ENCODE measurements at regions not wholly inside any gene's neighbourhood (a gene's known extent, or its start where the extent isn't known, plus 50 kb on each side); places are given as distances from the start of the nearest gene placed in this dataset.

- 100% methylated on average over 2 of the region's 2 CpGs for WGBS (ENCODE audit: insufficient coverage)
- ChIA-PET CTCF (no interaction called here), POLR2A (no interaction called here)
- Mint-ChIP-seq H3K27ac (no peak overlapping the region), H3K4me1 (no peaks in the 10 kb centered on the region), H3K4me3 (no peak overlapping the region), H3K27me3 (no peaks in the 10 kb centered on the region), H3K9me3 (ENCODE audit: insufficient read depth) (no peaks in the 10 kb centered on the region)
- no peak overlapping the region for H2AFZ ChIP-seq (ENCODE audit: insufficient read depth, low read depth, low read length, poor library complexity, severe bottlenecking)
- no peaks in the 10 kb centered on the region for H3K27me3 ChIP-seq (replicated peaks in 1 of 4; ENCODE audit: control extremely low read depth in 1 of 4, control insufficient read depth in 3 of 4, insufficient read depth in 4 of 4, low read length in 3 of 4)
- H3K9me3 ChIP-seq (ENCODE audit: control extremely low read depth in 1 of 3, control insufficient read depth in 2 of 3, insufficient read depth in 1 of 3, low read length in 2 of 3), result peaks cover 0 to 12% (median 0%) of the 10 kb centered on the region in 3 donors
- no peaks in the 10 kb centered on the region for H4K20me1 ChIP-seq (ENCODE audit: control insufficient read depth, insufficient read depth, low read length, poor library complexity, severe bottlenecking)
- H3K27ac ChIP-seq (ENCODE audit: low read length in 2 of 2), result no peak overlapping the region
- H3K4me1 ChIP-seq (ENCODE audit: control insufficient read depth in 2 of 2, insufficient read depth in 2 of 2, low read length in 2 of 2), result no peaks in the 10 kb centered on the region
- no peak overlapping the region for H3K4me3 ChIP-seq (ENCODE audit: control extremely low read depth in 1 of 5, extremely low read depth in 1 of 5, insufficient read depth in 1 of 5, low read depth in 2 of 5, low read length in 4 of 5)
- no peaks in the 10 kb centered on the region for H3K36me3 ChIP-seq (replicated peaks in 1 of 2; ENCODE audit: control extremely low read depth in 1 of 2, control insufficient read depth in 1 of 2, extremely low read depth in 1 of 2, insufficient read depth in 2 of 2, low read length in 1 of 2)
- intact Hi-C loops (cut with micrococcal nuclease), result no loop called here
- ATAC-seq (ENCODE audit: low read depth) (no peak), DNase-seq (no peak)
- H3K4me2 ChIP-seq (replicated peaks; ENCODE audit: low read depth, low read length, poor library complexity, severe bottlenecking), result no peak overlapping the region
- TF ChIP-seq EZH2 (IDR thresholded peaks at IDR 0.05; ENCODE audit: borderline replicate concordance, insufficient read depth, low read depth, low read length, poor library complexity, severe bottlenecking) (no peak), CTCF (IDR thresholded peaks at IDR 0.05) (no peak)
- no peaks in the 10 kb centered on the region for H3K79me2 ChIP-seq (ENCODE audit: control insufficient read depth, insufficient read depth, low read length)
- no peak overlapping the region for H3K9ac ChIP-seq (ENCODE audit: low read length)
These were observed 363.6 kb upstream of the ARPP21 start for GRCh38 chr3:35275768-35276167.

GRCh38 chr3:35276568-35276967, 362.8 kb upstream of the ARPP21 start:
- no peaks in the 10 kb centered on the region for H4K20me1 ChIP-seq (ENCODE audit: control insufficient read depth, insufficient read depth, low read length, poor library complexity, severe bottlenecking)
- H2AFZ ChIP-seq (ENCODE audit: insufficient read depth, low read depth, low read length, poor library complexity, severe bottlenecking), result no peak overlapping the region
- H3K79me2 ChIP-seq (ENCODE audit: control insufficient read depth, insufficient read depth, low read length), result no peaks in the 10 kb centered on the region
- Mint-ChIP-seq H3K4me3 (no peak overlapping the region), H3K27ac (no peak overlapping the region), H3K27me3 (no peaks in the 10 kb centered on the region), H3K9me3 (ENCODE audit: insufficient read depth) (no peaks in the 10 kb centered on the region), H3K4me1 (no peaks in the 10 kb centered on the region)
- no peaks in the 10 kb centered on the region for H3K27me3 ChIP-seq (replicated peaks in 1 of 4; ENCODE audit: control extremely low read depth in 1 of 4, control insufficient read depth in 3 of 4, insufficient read depth in 4 of 4, low read length in 3 of 4)
- no peak overlapping the region for H3K9ac ChIP-seq (ENCODE audit: low read length)
- CTCF ChIA-PET, result no interaction called here
- intact Hi-C loops (cut with micrococcal nuclease), result no loop called here
- WGBS (ENCODE audit: insufficient coverage), result 67% methylated on average over 1 of the region's 1 CpG
- H3K4me1 ChIP-seq (ENCODE audit: control insufficient read depth in 2 of 2, insufficient read depth in 2 of 2, low read length in 2 of 2), result no peaks in the 10 kb centered on the region
- DNase-seq, result no peak
- POLR2A ChIA-PET, result no interaction called here
- H3K27ac ChIP-seq (ENCODE audit: low read length in 2 of 2), result no peak overlapping the region
- H3K4me2 ChIP-seq (replicated peaks; ENCODE audit: low read depth, low read length, poor library complexity, severe bottlenecking), result no peak overlapping the region
- no peaks in the 10 kb centered on the region for H3K36me3 ChIP-seq (replicated peaks in 1 of 2; ENCODE audit: control extremely low read depth in 1 of 2, control insufficient read depth in 1 of 2, extremely low read depth in 1 of 2, insufficient read depth in 2 of 2, low read length in 1 of 2)
- ATAC-seq (ENCODE audit: low read depth), result no peak
- no peak overlapping the region for H3K4me3 ChIP-seq (ENCODE audit: control extremely low read depth in 1 of 5, extremely low read depth in 1 of 5, insufficient read depth in 1 of 5, low read depth in 2 of 5, low read length in 4 of 5)
- TF ChIP-seq CTCF (IDR thresholded peaks at IDR 0.05), result no peak
- TF ChIP-seq EZH2 (IDR thresholded peaks at IDR 0.05; ENCODE audit: borderline replicate concordance, insufficient read depth, low read depth, low read length, poor library complexity, severe bottlenecking), result no peak
- peaks cover 0 to 12% (median 0%) of the 10 kb centered on the region in 3 donors for H3K9me3 ChIP-seq (ENCODE audit: control extremely low read depth in 1 of 3, control insufficient read depth in 2 of 3, insufficient read depth in 1 of 3, low read length in 2 of 3)
